GM18907 (cell line): ENCODE measurements at regions not wholly inside any gene's neighbourhood (a gene's known extent, or its start where the extent isn't known, plus 50 kb on each side); places are given as distances from the start of the nearest gene placed in this dataset.
"Not testable (repeated sequence)": the region's sequence is repeated elsewhere in the genome, so short reads cannot be mapped to it uniquely, and the experiment has no call there.

Source experiments
- ATAC-seq: cut with Tn5 transposase; IDR thresholded peaks from one replicate; pipeline ENCODE4 v1.9.1; 2021; ENCODE audit warnings: mild to moderate bottlenecking, moderate library complexity; ENCODE audit not compliant: unreplicated experiment

- no peak for ATAC-seq
These were observed 108.8 kb downstream of the EFHB start for GRCh38 chr3:19825193-19825592.

- ATAC-seq: no peak
These were observed 111.2 kb downstream of the EFHB start for GRCh38 chr3:19822805-19823204.

- no peak for ATAC-seq
These were observed 117.4 kb downstream of the EFHB start for GRCh38 chr3:19816631-19817030.

- ATAC-seq: no peak
These were observed 118.2 kb downstream of the EFHB start for GRCh38 chr3:19815805-19816204.

- ATAC-seq: not testable (repeated sequence)
These were observed 120.3 kb downstream of the EFHB start for GRCh38 chr3:19813743-19814142.

- ATAC-seq: no peak
These were observed 122.3 kb downstream of the EFHB start for GRCh38 chr3:19811689-19812088.

GRCh38 chr3:19808834-19809233 is 125.2 kb downstream of the EFHB start:
- ATAC-seq: no peak

GRCh38 chr3:19799887-19800286 is 134.1 kb downstream of the EFHB start:
- no peak for ATAC-seq

- ATAC-seq: no peak
These were observed 134.9 kb downstream of the EFHB start for GRCh38 chr3:19799115-19799514.

GRCh38 chr3:19798324-19798723 is 135.7 kb downstream of the EFHB start:
- no peak for ATAC-seq

- no peak for ATAC-seq
These were observed 141.6 kb downstream of the EFHB start for GRCh38 chr3:19792388-19792787.

GRCh38 chr3:19775765-19776164 is 158.3 kb downstream of the EFHB start:
- ATAC-seq: no peak

- ATAC-seq: peak; percentile 82
These were observed 164.3 kb downstream of the EFHB start for GRCh38 chr3:19769694-19770093.

- no peak for ATAC-seq
These were observed 168.1 kb downstream of the EFHB start for GRCh38 chr3:19765954-19766353.

GRCh38 chr3:19757773-19758172 is 176.2 kb downstream of the EFHB start:
- ATAC-seq: no peak

- ATAC-seq: no peak
These were observed 184.5 kb downstream of the EFHB start for GRCh38 chr3:19749448-19750017.

- ATAC-seq: no peak
These were observed 185.1 kb downstream of the EFHB start for GRCh38 chr3:19748782-19749447.

- no peak for ATAC-seq
These were observed 190.0 kb downstream of the EFHB start for GRCh38 chr3:19744047-19744446.

- ATAC-seq: no peak
These were observed 191.1 kb downstream of the EFHB start for GRCh38 chr3:19742935-19743334.

GRCh38 chr3:19739504-19739903 is 194.5 kb downstream of the EFHB start:
- ATAC-seq: no peak

- no peak for ATAC-seq
These were observed 195.2 kb downstream of the EFHB start for GRCh38 chr3:19738846-19739245.

- no peak for ATAC-seq
These were observed 198.9 kb downstream of the EFHB start for GRCh38 chr3:19735111-19735510.

GRCh38 chr3:19734453-19734852 is 199.6 kb downstream of the EFHB start:
- ATAC-seq: no peak
